ENCODE measurements at regions not wholly inside any gene's neighbourhood (a gene's known extent, or its start where the extent isn't known, plus 50 kb on each side); places are given as distances from the start of the nearest gene placed in this dataset.

DNA sequence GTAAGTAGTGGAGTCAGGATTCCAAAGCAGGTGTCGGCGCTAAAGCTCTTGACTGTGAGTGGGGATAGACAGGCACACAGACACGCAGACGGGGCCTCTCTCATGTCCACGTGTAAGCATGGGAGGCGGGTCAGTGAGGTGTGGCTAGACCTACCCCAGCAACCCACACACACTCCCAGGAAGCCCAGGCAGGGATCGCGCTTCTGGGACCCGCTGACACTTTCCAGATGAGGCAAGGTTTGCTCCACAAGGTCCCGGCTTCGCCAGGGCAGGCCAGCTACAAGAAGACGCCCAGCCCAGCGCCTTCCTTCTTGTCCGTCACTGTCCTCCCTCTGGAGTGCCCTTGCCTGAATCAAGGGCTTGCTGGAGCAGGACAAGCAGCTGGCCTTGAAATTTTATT, 213.8 kb upstream of the RPL38 start:
- peaks cover 73% of the 10 kb centered on the region for H3K27me3 ChIP-seq
- 19 to 60% methylated on average over 3 to 11 of the region's 14 CpGs for WGBS, 2 donors (ENCODE audit: low coverage in 1 of 2)

DNA sequence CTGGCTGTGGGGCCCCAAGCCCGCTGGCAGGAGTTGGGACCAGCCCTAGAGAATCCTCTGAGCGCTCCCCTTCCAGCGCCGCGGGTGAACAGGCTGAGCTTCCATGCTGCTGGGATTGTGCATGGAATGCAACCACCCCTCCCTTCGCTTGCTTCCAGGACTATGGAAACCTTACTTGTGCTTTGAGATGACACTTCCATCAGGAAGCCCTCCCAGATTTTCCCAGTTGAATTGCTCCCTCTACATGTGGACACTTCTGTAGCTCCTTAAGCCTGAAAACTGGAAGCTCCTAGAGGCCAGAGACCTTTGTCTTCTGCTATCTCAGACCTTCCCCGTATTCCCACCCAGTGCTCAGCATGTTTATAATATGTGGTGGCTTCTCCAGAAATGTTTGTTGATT, 213.2 kb upstream of the RPL38 start:
- H3K4me1 ChIP-seq, result no peaks in the 10 kb centered on the region
- H3K9me3 ChIP-seq, result no peaks in the 10 kb centered on the region
- ATAC-seq, result no peak
- no peak overlapping the region for H3K27ac ChIP-seq
- H3K27me3 ChIP-seq, result peaks cover 71% of the 10 kb centered on the region
- no peak overlapping the region for H3K4me3 ChIP-seq
- WGBS, 2 donors (ENCODE audit: low coverage in 1 of 2), result 50 to 61% methylated on average over 1 to 2 of the region's 7 CpGs
- TF ChIP-seq EP300 (IDR thresholded peaks at IDR 0.05), result no peak
- H3K36me3 ChIP-seq, result no peaks in the 10 kb centered on the region

More for the DNA sequence above, 213.8 kb upstream of the RPL38 start:
- Histone ChIP-seq H3K36me3 (no peaks in the 10 kb centered on the region), H3K4me3 (no peak overlapping the region), H3K27ac (no peak overlapping the region), H3K9me3 (no peaks in the 10 kb centered on the region), H3K4me1 (no peaks in the 10 kb centered on the region)
- no peak for ATAC-seq
- TF ChIP-seq, protein P1, sequence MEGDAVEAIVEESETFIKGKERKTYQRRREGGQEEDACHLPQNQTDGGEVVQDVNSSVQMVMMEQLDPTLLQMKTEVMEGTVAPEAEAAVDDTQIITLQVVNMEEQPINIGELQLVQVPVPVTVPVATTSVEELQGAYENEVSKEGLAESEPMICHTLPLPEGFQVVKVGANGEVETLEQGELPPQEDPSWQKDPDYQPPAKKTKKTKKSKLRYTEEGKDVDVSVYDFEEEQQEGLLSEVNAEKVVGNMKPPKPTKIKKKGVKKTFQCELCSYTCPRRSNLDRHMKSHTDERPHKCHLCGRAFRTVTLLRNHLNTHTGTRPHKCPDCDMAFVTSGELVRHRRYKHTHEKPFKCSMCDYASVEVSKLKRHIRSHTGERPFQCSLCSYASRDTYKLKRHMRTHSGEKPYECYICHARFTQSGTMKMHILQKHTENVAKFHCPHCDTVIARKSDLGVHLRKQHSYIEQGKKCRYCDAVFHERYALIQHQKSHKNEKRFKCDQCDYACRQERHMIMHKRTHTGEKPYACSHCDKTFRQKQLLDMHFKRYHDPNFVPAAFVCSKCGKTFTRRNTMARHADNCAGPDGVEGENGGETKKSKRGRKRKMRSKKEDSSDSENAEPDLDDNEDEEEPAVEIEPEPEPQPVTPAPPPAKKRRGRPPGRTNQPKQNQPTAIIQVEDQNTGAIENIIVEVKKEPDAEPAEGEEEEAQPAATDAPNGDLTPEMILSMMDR (IDR thresholded peaks at IDR 0.05), result no peak
- TF ChIP-seq POLR2A (IDR thresholded peaks at IDR 0.05) (no peak), POLR2AphosphoS5 (IDR thresholded peaks at IDR 0.05) (no peak), EP300 (IDR thresholded peaks at IDR 0.05) (no peak)

- H3K4me3 ChIP-seq, result no peak overlapping the region
- TF ChIP-seq, protein P1 (IDR thresholded peaks at IDR 0.05), result no peak
- TF ChIP-seq EP300 (IDR thresholded peaks at IDR 0.05) (no peak), POLR2AphosphoS5 (IDR thresholded peaks at IDR 0.05) (no peak), POLR2A (IDR thresholded peaks at IDR 0.05) (no peak)
- H3K36me3 ChIP-seq, result no peaks in the 10 kb centered on the region
- WGBS, 2 donors (ENCODE audit: low coverage in 1 of 2), result no CpG with 5 or more reads among the region's 5 CpGs
- peaks cover 74% of the 10 kb centered on the region for H3K27me3 ChIP-seq
- H3K4me1 ChIP-seq, result no peaks in the 10 kb centered on the region
- no peak overlapping the region for H3K27ac ChIP-seq
- no peak for ATAC-seq
- no peaks in the 10 kb centered on the region for H3K9me3 ChIP-seq
Observed at GRCh38 chr17:73991260-73991659, 212.2 kb upstream of the RPL38 start.

DNA sequence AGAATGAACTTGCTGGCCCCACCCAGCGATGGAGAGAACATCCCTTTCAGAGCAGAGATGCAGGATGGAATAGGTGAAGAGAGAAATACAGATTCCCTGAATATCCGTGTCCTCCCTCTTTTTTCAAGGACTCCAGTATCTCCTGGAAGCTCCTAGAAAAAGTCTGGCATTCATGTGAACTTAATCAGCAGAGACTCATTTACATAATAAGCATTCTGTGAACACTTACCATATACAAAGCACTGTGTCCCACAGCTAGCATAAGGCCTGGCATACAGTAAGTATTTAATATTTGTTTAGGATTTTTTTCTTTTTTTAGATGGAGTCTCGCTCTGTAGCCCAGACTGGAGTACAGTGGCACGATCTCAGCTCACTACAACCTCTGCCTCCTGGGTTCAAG, 208.5 kb upstream of the RPL38 start:
- no peak overlapping the region for H3K4me3 ChIP-seq
- ATAC-seq, result no peak
- peaks cover 85% of the 10 kb centered on the region for H3K27me3 ChIP-seq
- 84 to 89% methylated on average over 3 to 4 of the region's 4 CpGs for WGBS, 2 donors (ENCODE audit: low coverage in 1 of 2)
- no peaks in the 10 kb centered on the region for H3K36me3 ChIP-seq
- TF ChIP-seq, protein P1 (IDR thresholded peaks at IDR 0.05), result no peak
- TF ChIP-seq POLR2A (IDR thresholded peaks at IDR 0.05), result no peak
- no peak for TF ChIP-seq EP300 (IDR thresholded peaks at IDR 0.05)
- TF ChIP-seq POLR2AphosphoS5 (IDR thresholded peaks at IDR 0.05), result no peak
- no peaks in the 10 kb centered on the region for H3K4me1 ChIP-seq
- no peak overlapping the region for H3K27ac ChIP-seq
- no peaks in the 10 kb centered on the region for H3K9me3 ChIP-seq

DNA sequence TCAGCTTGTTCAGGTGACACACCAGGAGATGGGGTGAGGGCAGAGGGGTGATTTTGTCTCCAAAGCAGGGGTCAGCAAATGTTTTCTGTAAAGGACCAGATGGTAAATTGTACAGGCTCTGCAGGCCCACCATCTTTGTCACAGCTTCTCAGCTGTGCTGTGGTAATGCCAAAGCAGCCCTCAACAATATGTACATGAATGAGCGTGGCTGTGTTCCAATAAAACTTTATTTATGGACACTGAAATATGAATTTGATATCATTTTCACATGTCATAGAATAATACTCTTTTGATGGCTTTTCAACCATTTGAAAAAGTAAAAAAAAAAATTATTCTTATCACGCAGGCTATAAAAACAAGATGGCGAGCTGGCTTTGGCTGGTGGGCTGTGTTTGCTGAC, 206.4 kb upstream of the RPL38 start:
- peaks cover 81% of the 10 kb centered on the region for H3K27me3 ChIP-seq
- ATAC-seq, result no peak
- TF ChIP-seq POLR2A (IDR thresholded peaks at IDR 0.05), result no peak
- no peak for TF ChIP-seq POLR2AphosphoS5 (IDR thresholded peaks at IDR 0.05)
- TF ChIP-seq, protein P1 (IDR thresholded peaks at IDR 0.05), result no peak
- TF ChIP-seq EP300 (IDR thresholded peaks at IDR 0.05), result no peak
- no peaks in the 10 kb centered on the region for H3K36me3 ChIP-seq
- WGBS, 2 donors (ENCODE audit: low coverage in 1 of 2), result 88 to 95% methylated on average over 3 of the region's 3 CpGs
- no peaks in the 10 kb centered on the region for H3K9me3 ChIP-seq
- H3K4me3 ChIP-seq, result no peak overlapping the region
- no peaks in the 10 kb centered on the region for H3K4me1 ChIP-seq
- H3K27ac ChIP-seq, result no peak overlapping the region
